Esophagus muscularis mucosa (tissue), 3 donors: ENCODE measurements at regions not wholly inside any gene's neighbourhood (a gene's known extent, or its start where the extent isn't known, plus 50 kb on each side); places are given as distances from the start of the nearest gene placed in this dataset.

ENCODE experiments used
- POLR2A ChIP-seq: fragments of 450-650 bp; IDR thresholded peaks from one replicate; pipeline ENCODE4 v1.6.1; 2017; ENCODE audit warnings: antibody characterized with exemption, moderate library complexity, mild to moderate bottlenecking, low read depth
- POLR2AphosphoS5 ChIP-seq, 2 donors: sonication (generic); formaldehyde crosslinking; IDR thresholded peaks; one replicate each; pipeline ENCODE4 v1.6.1; 2017; ENCODE audit warnings: antibody characterized with exemption in 2 of 2
- TF ChIP-seq, protein P1 (sequence below), 3 experiments: fragments of 200-600 bp in 2 of 3; fragments of 450-650 bp in 1 of 3; sonication (generic) in 2 of 3; IDR thresholded peaks; one replicate each; pipeline ENCODE4 v1.5.1; 2017 to 2019; ENCODE audit warnings: antibody characterized with exemption in 3 of 3, mild to moderate bottlenecking in 2 of 3, moderate library complexity in 1 of 3

DNA sequence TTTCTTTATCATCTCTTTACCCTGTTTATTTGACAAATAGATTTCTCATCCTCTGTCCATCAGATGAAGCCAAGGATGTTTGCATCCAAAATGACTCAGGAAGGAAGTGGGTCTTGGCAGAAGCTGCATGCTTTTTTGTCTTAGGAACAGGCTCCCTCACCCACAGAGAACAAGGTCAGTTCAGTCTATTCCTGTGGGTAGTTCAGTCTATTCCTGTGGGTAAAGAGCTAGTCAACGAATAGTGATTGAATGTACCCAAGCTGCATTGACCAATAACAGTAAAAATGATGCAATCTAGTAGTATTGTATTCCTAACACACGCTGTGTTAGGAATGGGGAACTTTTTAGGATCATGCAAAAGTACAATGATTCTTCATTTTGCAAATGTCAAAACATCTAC is 290.8 kb upstream of the TANK start:
- TF ChIP-seq POLR2AphosphoS5 (IDR thresholded peaks at IDR 0.05) (peak in 1 of 2 donors; percentile 24), POLR2A (no peak)
- TF ChIP-seq, protein P1, sequence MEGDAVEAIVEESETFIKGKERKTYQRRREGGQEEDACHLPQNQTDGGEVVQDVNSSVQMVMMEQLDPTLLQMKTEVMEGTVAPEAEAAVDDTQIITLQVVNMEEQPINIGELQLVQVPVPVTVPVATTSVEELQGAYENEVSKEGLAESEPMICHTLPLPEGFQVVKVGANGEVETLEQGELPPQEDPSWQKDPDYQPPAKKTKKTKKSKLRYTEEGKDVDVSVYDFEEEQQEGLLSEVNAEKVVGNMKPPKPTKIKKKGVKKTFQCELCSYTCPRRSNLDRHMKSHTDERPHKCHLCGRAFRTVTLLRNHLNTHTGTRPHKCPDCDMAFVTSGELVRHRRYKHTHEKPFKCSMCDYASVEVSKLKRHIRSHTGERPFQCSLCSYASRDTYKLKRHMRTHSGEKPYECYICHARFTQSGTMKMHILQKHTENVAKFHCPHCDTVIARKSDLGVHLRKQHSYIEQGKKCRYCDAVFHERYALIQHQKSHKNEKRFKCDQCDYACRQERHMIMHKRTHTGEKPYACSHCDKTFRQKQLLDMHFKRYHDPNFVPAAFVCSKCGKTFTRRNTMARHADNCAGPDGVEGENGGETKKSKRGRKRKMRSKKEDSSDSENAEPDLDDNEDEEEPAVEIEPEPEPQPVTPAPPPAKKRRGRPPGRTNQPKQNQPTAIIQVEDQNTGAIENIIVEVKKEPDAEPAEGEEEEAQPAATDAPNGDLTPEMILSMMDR (IDR thresholded peaks at IDR 0.05): no peak
